HCT116 (cell line): ENCODE measurements at regions not wholly inside any gene's neighbourhood (a gene's known extent, or its start where the extent isn't known, plus 50 kb on each side); places are given as distances from the start of the nearest gene placed in this dataset.

Experiments
- ATAC-seq: fragments of 200-7000 bp; cut with Tn5 transposase; 2 replicates; pipeline ENCODE4 v1.9.1; 2020; ENCODE audit warnings: mild to moderate bottlenecking, moderate library complexity
- BruUV-seq: library from RNA; stranded (reverse); fragments of 400-500 nt; replicated peaks from 2 replicates; lab custom pipeline; 2021; lab: Mats Ljungman, UMichigan
- CTCF ChIA-PET: fragments of 300-600 bp; sonication (Branson Sonifier 250); formaldehyde crosslinking; loops from one replicate; lab custom pipeline; 2021; ENCODE audit warnings: antibody characterized with exemption; lab: Charles Lee
- POLR2A ChIA-PET: fragments of 300-600, 350-600 bp; sonication (Branson Sonifier 250); formaldehyde crosslinking; loops from one replicate; lab custom pipeline; 2021; ENCODE audit warnings: antibody characterized with exemption; lab: Charles Lee
- RAD21 ChIA-PET, 2 experiments: fragments of 300-600 bp; sonication (Branson Sonifier 250); formaldehyde crosslinking; loops; one replicate each; lab custom pipeline; 2023; ENCODE audit warnings: low total read pairs in 2 of 2; ENCODE audit not compliant: uncharacterized antibody in 2 of 2, unreplicated experiment in 2 of 2, low non-redundant PET in 1 of 2; lab: Charles Lee
- DNase-seq: peaks from one replicate; pipeline ENCODE4 v3.0.0-alpha.2; 2010; ENCODE audit warnings: low read depth, low spot score
- H2AFZ ChIP-seq: fragments of 200-600 bp; shearing (Covaris generic), sonication (generic); 2 replicates; pipeline ENCODE4 v1.6.1; 2017; ENCODE audit warnings: low read depth, mixed run types, mixed read lengths, antibody characterized with exemption, low read length; ENCODE audit not compliant: poor library complexity, severe bottlenecking
- H3K27ac ChIP-seq: 2 replicates; pipeline ENCODE4 v1.5.1; 2012; ENCODE audit warnings: low read depth, low read length
- H3K27me3 ChIP-seq: fragments of 200-600 bp; sonication (generic); 2 replicates; pipeline ENCODE4 v1.6.1; 2016; ENCODE audit warnings: mixed run types, low read length, mixed read lengths; ENCODE audit not compliant: insufficient read depth
- H3K36me3 ChIP-seq, 2 experiments: fragments of 200-500 bp in 1 of 2; fragments of 200-600 bp in 1 of 2; sonication (Bioruptor generic) in 1 of 2; sonication (generic) in 1 of 2; 2 replicates each; pipeline versions ENCODE4 v1.5.1 to v1.6.1; 2014 to 2016; ENCODE audit warnings: low read length in 2 of 2, inconsistent platforms in 1 of 2, mixed read lengths in 1 of 2, mixed run types in 1 of 2; ENCODE audit not compliant: insufficient read depth in 2 of 2, control insufficient read depth in 1 of 2
- H3K4me1 ChIP-seq, 2 experiments: fragments of 200-600 bp in 1 of 2; sonication (generic) in 1 of 2; 2 replicates each; pipeline versions ENCODE4 v1.5.1 to v1.6.1; 2012 to 2017; ENCODE audit warnings: low read length in 2 of 2, inconsistent platforms in 1 of 2, mild to moderate bottlenecking in 1 of 2, mixed read lengths in 1 of 2, mixed run types in 1 of 2, moderate library complexity in 1 of 2; ENCODE audit not compliant: insufficient read depth in 2 of 2, control insufficient read depth in 1 of 2
- H3K4me2 ChIP-seq: fragments of 200-600 bp; sonication (generic); 2 replicates; pipeline ENCODE4 v1.6.1; 2017; ENCODE audit warnings: mixed run types, low read length, mixed read lengths
- H3K4me3 ChIP-seq, 2 experiments: fragments of 200-600 bp in 1 of 2; sonication (generic) in 1 of 2; replicated peaks in 1 of 2; 2 replicates each; pipeline ENCODE4 v1.5.1; 2011 to 2016; ENCODE audit warnings: low read length in 2 of 2, control low read depth in 1 of 2, low read depth in 1 of 2, mild to moderate bottlenecking in 1 of 2, mixed read lengths in 1 of 2, mixed run types in 1 of 2
- H3K79me2 ChIP-seq: fragments of 200-600 bp; sonication (generic); 2 replicates; pipeline ENCODE4 v1.6.1; 2017; ENCODE audit warnings: mild to moderate bottlenecking, mixed run types, low read length, moderate library complexity, mixed read lengths; ENCODE audit not compliant: insufficient read depth
- H3K9ac ChIP-seq: fragments of 200-600 bp; sonication (generic); 2 replicates; pipeline ENCODE4 v1.6.1; 2016; ENCODE audit warnings: low read length, mixed read lengths
- H3K9me2 ChIP-seq: fragments of 200-600 bp; sonication (generic), shearing (Covaris generic); 2 replicates; pipeline ENCODE4 v1.6.1; 2017; ENCODE audit warnings: mixed run types, mild to moderate bottlenecking, moderate library complexity; ENCODE audit not compliant: insufficient read depth
- H3K9me3 ChIP-seq, 2 experiments: fragments of 200-500 bp in 1 of 2; fragments of 200-600 bp in 1 of 2; sonication (Bioruptor generic) in 1 of 2; sonication (generic) in 1 of 2; 2 replicates each; pipeline ENCODE4 v1.6.1; 2014 to 2017; ENCODE audit warnings: low read length in 2 of 2, mixed read lengths in 2 of 2, inconsistent platforms in 1 of 2, low read depth in 1 of 2, mild to moderate bottlenecking in 1 of 2, mixed run types in 1 of 2, moderate library complexity in 1 of 2; ENCODE audit not compliant: control insufficient read depth in 1 of 2, insufficient read depth in 1 of 2
- H4K20me1 ChIP-seq: fragments of 200-600 bp; sonication (generic), shearing (Covaris generic); 2 replicates; pipeline ENCODE4 v1.6.1; 2017; ENCODE audit warnings: mixed run types, mild to moderate bottlenecking, moderate library complexity; ENCODE audit not compliant: insufficient read depth
- ATF3 ChIP-seq: IDR thresholded peaks from 2 replicates; pipeline ENCODE4 v1.6.1; 2012
- CEBPB ChIP-seq: IDR thresholded peaks from 2 replicates; pipeline ENCODE4 v1.6.1; 2012; ENCODE audit warnings: low read depth
- EGR1 ChIP-seq: IDR thresholded peaks from 2 replicates; pipeline ENCODE4 v1.6.1; 2012; ENCODE audit warnings: low read depth
- EZH2 ChIP-seq: fragments of 200-600 bp; sonication (generic); IDR thresholded peaks from 2 replicates; pipeline ENCODE4 v1.6.1; 2017; ENCODE audit warnings: antibody characterized with exemption, mixed run types
- EZH2phosphoT487 ChIP-seq: fragments of 200-600 bp; IDR thresholded peaks from 2 replicates; pipeline ENCODE4 v1.6.1; 2018; ENCODE audit warnings: antibody characterized with exemption, borderline replicate concordance
- FOSL1 ChIP-seq: IDR thresholded peaks from 2 replicates; pipeline ENCODE4 v1.6.1; 2012; ENCODE audit warnings: low read depth
- JUND ChIP-seq: IDR thresholded peaks from 2 replicates; pipeline ENCODE4 v1.6.1; 2012
- POLR2A ChIP-seq: IDR thresholded peaks from 2 replicates; pipeline ENCODE4 v1.7.0; 2011; ENCODE audit warnings: borderline replicate concordance; ENCODE audit not compliant: insufficient read depth, insufficient read length; ENCODE audit errors: extremely low read depth
- POLR2AphosphoS5 ChIP-seq: IDR thresholded peaks from 2 replicates; pipeline ENCODE4 v1.6.1; 2011; ENCODE audit warnings: mild to moderate bottlenecking, low read depth, low read length, moderate library complexity
- RAD21 ChIP-seq: IDR thresholded peaks from 2 replicates; pipeline ENCODE4 v1.6.1; 2012; ENCODE audit warnings: low read depth, mild to moderate bottlenecking
- SIN3A ChIP-seq: IDR thresholded peaks from 2 replicates; pipeline ENCODE4 v1.6.1; 2012; ENCODE audit warnings: low read depth
- TCF7L2 ChIP-seq: IDR thresholded peaks from 2 replicates; pipeline ENCODE4 v1.7.0; 2011; ENCODE audit warnings: borderline replicate concordance, inconsistent platforms; ENCODE audit not compliant: insufficient read depth, insufficient read length; ENCODE audit errors: extremely low read depth
- YY1 ChIP-seq: IDR thresholded peaks from 2 replicates; pipeline ENCODE4 v1.6.1; 2011; ENCODE audit warnings: low read length, low read depth, moderate library complexity, mild to moderate bottlenecking; ENCODE audit not compliant: insufficient replicate concordance; ENCODE audit errors: extremely low read depth
- ZFX ChIP-seq: fragments of 450-650 bp; IDR thresholded peaks from 2 replicates; pipeline ENCODE4 v1.6.1; 2017
- ZNF274 ChIP-seq: fragments of 200-500 bp; sonication (Bioruptor generic); IDR thresholded peaks from 2 replicates; pipeline ENCODE4 v1.6.1; 2014; ENCODE audit warnings: mild to moderate bottlenecking, low read depth, low read length, inconsistent platforms
- intact Hi-C: fragments of 100-400 bp; cut with micrococcal nuclease; formaldehyde crosslinking; loops from 2 replicates; pipeline ENCODE4 v1.10.0; 2022
- TF ChIP-seq, protein P1 (sequence below): IDR thresholded peaks from 2 replicates; pipeline ENCODE4 v1.6.1; 2012
- TF ChIP-seq, protein P2 (sequence below): IDR thresholded peaks from 2 replicates; pipeline ENCODE4 v1.6.1; 2011; ENCODE audit warnings: mild to moderate bottlenecking, low read length, moderate library complexity; ENCODE audit not compliant: insufficient replicate concordance; ENCODE audit errors: extremely low read depth

- no TSS peak for BruUV-seq
- ChIA-PET CTCF (no interaction called here), POLR2A (no interaction called here), RAD21 (no interaction called here)
- no peaks in the 10 kb centered on the region for H4K20me1 ChIP-seq
- no peak overlapping the region for H2AFZ ChIP-seq
- ATAC-seq (no peak), DNase-seq (no peak)
- H3K9me2 ChIP-seq: no peaks in the 10 kb centered on the region
- no peaks in the 10 kb centered on the region for H3K4me1 ChIP-seq
- peaks cover 0 to 4% of the 10 kb centered on the region in 2 experiments; a peak in 1 of 4 replicates for H3K9me3 ChIP-seq
- no peak overlapping the region for H3K27ac ChIP-seq
- no peak overlapping the region for H3K4me2 ChIP-seq
- TF ChIP-seq, protein P1, sequence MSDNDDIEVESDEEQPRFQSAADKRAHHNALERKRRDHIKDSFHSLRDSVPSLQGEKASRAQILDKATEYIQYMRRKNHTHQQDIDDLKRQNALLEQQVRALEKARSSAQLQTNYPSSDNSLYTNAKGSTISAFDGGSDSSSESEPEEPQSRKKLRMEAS: no peak
- no peak for TF ChIP-seq EZH2phosphoT487
- no peak for TF ChIP-seq ZFX
- no peak for TF ChIP-seq ATF3
- TF ChIP-seq CEBPB: no peak
- no peak for TF ChIP-seq EGR1
- no peak for TF ChIP-seq JUND
- no peak for TF ChIP-seq YY1
- TF ChIP-seq POLR2AphosphoS5: no peak
- TF ChIP-seq RAD21: no peak
- TF ChIP-seq TCF7L2: no peak
- TF ChIP-seq POLR2A: no peak
- TF ChIP-seq, protein P2, sequence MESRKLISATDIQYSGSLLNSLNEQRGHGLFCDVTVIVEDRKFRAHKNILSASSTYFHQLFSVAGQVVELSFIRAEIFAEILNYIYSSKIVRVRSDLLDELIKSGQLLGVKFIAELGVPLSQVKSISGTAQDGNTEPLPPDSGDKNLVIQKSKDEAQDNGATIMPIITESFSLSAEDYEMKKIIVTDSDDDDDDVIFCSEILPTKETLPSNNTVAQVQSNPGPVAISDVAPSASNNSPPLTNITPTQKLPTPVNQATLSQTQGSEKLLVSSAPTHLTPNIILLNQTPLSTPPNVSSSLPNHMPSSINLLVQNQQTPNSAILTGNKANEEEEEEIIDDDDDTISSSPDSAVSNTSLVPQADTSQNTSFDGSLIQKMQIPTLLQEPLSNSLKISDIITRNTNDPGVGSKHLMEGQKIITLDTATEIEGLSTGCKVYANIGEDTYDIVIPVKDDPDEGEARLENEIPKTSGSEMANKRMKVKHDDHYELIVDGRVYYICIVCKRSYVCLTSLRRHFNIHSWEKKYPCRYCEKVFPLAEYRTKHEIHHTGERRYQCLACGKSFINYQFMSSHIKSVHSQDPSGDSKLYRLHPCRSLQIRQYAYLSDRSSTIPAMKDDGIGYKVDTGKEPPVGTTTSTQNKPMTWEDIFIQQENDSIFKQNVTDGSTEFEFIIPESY: no peak
- TF ChIP-seq EZH2: no peak
- TF ChIP-seq ZNF274: no peak
- TF ChIP-seq FOSL1: no peak
- no peak for TF ChIP-seq SIN3A
- intact Hi-C loops: no loop called here
- H3K36me3 ChIP-seq: no peaks in the 10 kb centered on the region
- no peak overlapping the region for H3K4me3 ChIP-seq
- no peaks in the 10 kb centered on the region for H3K79me2 ChIP-seq
- H3K9ac ChIP-seq: no peak overlapping the region
- no peaks in the 10 kb centered on the region for H3K27me3 ChIP-seq
Observed at GRCh38 chr1:188137221-188137620, 1308.5 kb downstream of the PLA2G4A start.
